ENCODE measurements at regions not wholly inside any gene's neighbourhood (a gene's known extent, or its start where the extent isn't known, plus 50 kb on each side); places are given as distances from the start of the nearest gene placed in this dataset.

GRCh38 chr7:68409851-68410250, 1188.4 kb upstream of the AUTS2 start:
- Histone ChIP-seq H2AFZ (replicated peaks; ENCODE audit: low read length, poor library complexity) (no peak overlapping the region), H2BK120ac (ENCODE audit: low read depth, low read length) (no peak overlapping the region), H4K20me1 (ENCODE audit: insufficient read depth, low read length) (no peaks in the 10 kb centered on the region), H3K9me3 (ENCODE audit: control insufficient read depth, insufficient read depth, low read length) (peaks cover 4% of the 10 kb centered on the region), H2AK9ac (replicated peaks; ENCODE audit: low read depth, low read length, poor library complexity) (no peak overlapping the region), H3K9ac (ENCODE audit: low read depth, low read length) (no peak overlapping the region), H3K18ac (ENCODE audit: low read depth, low read length) (no peak overlapping the region), H4K5ac (ENCODE audit: low read depth, low read length) (no peak overlapping the region), H3K23ac (ENCODE audit: low read depth, low read length) (no peak overlapping the region), H3K9me1 (ENCODE audit: insufficient read depth, low read length) (no peaks in the 10 kb centered on the region), H3K4me2 (ENCODE audit: low read depth, low read length) (no peak overlapping the region), H4K8ac (ENCODE audit: low read depth in 2 of 2, low read length in 2 of 2) (no peak overlapping the region), H3K4me1 (ENCODE audit: control insufficient read depth, insufficient read depth, low read length) (no peaks in the 10 kb centered on the region), H3K4me3 (ENCODE audit: insufficient read depth, low read depth, low read length) (no peak overlapping the region), H3K79me1 (ENCODE audit: low read depth in 1 of 2, low read length in 2 of 2) (no peaks in the 10 kb centered on the region), H2BK15ac (ENCODE audit: low read depth, low read length) (no peak overlapping the region), H2AK5ac (ENCODE audit: low read depth, low read length) (no peak overlapping the region), H3K4ac (ENCODE audit: low read depth, low read length) (no peak overlapping the region), H4K91ac (ENCODE audit: insufficient read depth, low read depth, low read length) (no peak overlapping the region), H3K27me3 (ENCODE audit: control insufficient read depth, insufficient read depth, low read length) (no peaks in the 10 kb centered on the region), H2BK20ac (ENCODE audit: low read depth, low read length) (no peak overlapping the region), H3K56ac (ENCODE audit: extremely low read depth, insufficient read depth, low read length) (no peak overlapping the region), H3K36me3 (ENCODE audit: control insufficient read depth, insufficient read depth, low read length) (no peaks in the 10 kb centered on the region), H2BK5ac (ENCODE audit: low read depth, low read length, poor library complexity, severe bottlenecking) (no peak overlapping the region), H3K14ac (replicated peaks; ENCODE audit: low read depth, low read length) (no peak overlapping the region), H3K27ac (ENCODE audit: insufficient read depth, low read length) (no peak overlapping the region)
- in situ Hi-C loops (cut with MboI; ENCODE audit: low sequenced_read_pairs) (no loop called here), dilution Hi-C loops (cut with HindIII; ENCODE audit: low sequenced_read_pairs, unreplicated experiment) (no loop called here), intact Hi-C loops (cut with micrococcal nuclease) (no loop called here)
- no peak for ATAC-seq (ENCODE audit: low read depth)
- no peak for TF ChIP-seq POLR2A (IDR thresholded peaks at IDR 0.05; ENCODE audit: low read depth, low read length)
- TF ChIP-seq USF2 (IDR thresholded peaks at IDR 0.05; ENCODE audit: low read depth, low read length), result no peak
- TF ChIP-seq MAZ (IDR thresholded peaks at IDR 0.05; ENCODE audit: borderline replicate concordance, low read depth, low read length), result no peak
- TF ChIP-seq NFE2L2 (IDR thresholded peaks at IDR 0.05; ENCODE audit: low read depth, low read length), result no peak
- no peak for TF ChIP-seq CHD1 (IDR thresholded peaks at IDR 0.05; ENCODE audit: low read depth, low read length)
- TF ChIP-seq RFX5 (IDR thresholded peaks at IDR 0.05; ENCODE audit: low read depth, low read length), result no peak
- TF ChIP-seq CTCF (conservative IDR thresholded peaks at IDR 0.05; ENCODE audit: low read depth, low read length), result no peak
- no peak for TF ChIP-seq BHLHE40 (IDR thresholded peaks at IDR 0.05; ENCODE audit: low read depth, low read length)
- TF ChIP-seq MAFK (IDR thresholded peaks at IDR 0.05; ENCODE audit: low read depth, low read length), result no peak
- TF ChIP-seq ELK1 (IDR thresholded peaks at IDR 0.05; ENCODE audit: borderline replicate concordance, low read depth, low read length), result no peak
- no peak for TF ChIP-seq CEBPB (IDR thresholded peaks at IDR 0.05; ENCODE audit: low read depth, low read length)
- no peak for TF ChIP-seq FOS (IDR thresholded peaks at IDR 0.05; ENCODE audit: low read depth, low read length)
- no peak for TF ChIP-seq MXI1 (IDR thresholded peaks at IDR 0.05; ENCODE audit: borderline replicate concordance, low read depth, low read length)
- TF ChIP-seq RAD21 (IDR thresholded peaks at IDR 0.05; ENCODE audit: low read length), result no peak
- TF ChIP-seq RCOR1 (IDR thresholded peaks at IDR 0.05; ENCODE audit: insufficient replicate concordance, low read length), result no peak
- no peak for TF ChIP-seq SMC3 (IDR thresholded peaks at IDR 0.05; ENCODE audit: low read depth, low read length)
- CTCF ChIA-PET, result no interaction called here
- no TSS peak for BruUV-seq (replicated peaks)
- DNase-seq, result no peak
- POLR2A ChIA-PET (ENCODE audit: unreplicated experiment), result no interaction called here

All from IMR-90 (cell line).